GM10248 (cell line): ENCODE measurements at regions not wholly inside any gene's neighbourhood (a gene's known extent, or its start where the extent isn't known, plus 50 kb on each side); places are given as distances from the start of the nearest gene placed in this dataset.
"Not testable (repeated sequence)": the region's sequence is repeated elsewhere in the genome, so short reads cannot be mapped to it uniquely, and the experiment has no call there.

Experiments used
- CTCF ChIA-PET: fragments of 300-600 bp; sonication (Branson Sonifier 250); formaldehyde crosslinking; extraction: SDS; loops from one replicate; lab custom pipeline; 2021; ENCODE audit warnings: antibody characterized with exemption; lab: Yijun Ruan, JAX
- POLR2A ChIA-PET: fragments of 350-650 bp; sonication (Branson Sonifier 250); formaldehyde crosslinking; extraction: SDS; loops from one replicate; lab custom pipeline; 2020; ENCODE audit warnings: antibody characterized with exemption; lab: Yijun Ruan, JAX
- DNase-seq: peaks from one replicate; pipeline ENCODE4 v3.0.0; 2012; ENCODE audit errors: extremely low spot score
- CTCF ChIP-seq: IDR thresholded peaks from 2 replicates; pipeline ENCODE4 v1.5.1; 2012; ENCODE audit warnings: mild to moderate bottlenecking, low read depth; ENCODE audit errors: extremely low read depth, missing control alignments, control extremely low read depth

- CTCF ChIA-PET, result no interaction called here
- TF ChIP-seq CTCF, result no peak
- POLR2A ChIA-PET, result no interaction called here
- DNase-seq, result no peak
Observed at GRCh38 chr17:22138861-22139469, 446.6 kb downstream of the KCNJ18 start.

- TF ChIP-seq CTCF, result no peak
- DNase-seq, result no peak
- POLR2A ChIA-PET, result no interaction called here
- CTCF ChIA-PET, result interaction anchor here (1.0 kb wide), 1 partner anchor 12 kb away, joined by 3 read pairs; no protein-coding TSS in a partner anchor
Observed at GRCh38 chr17:22142091-22142490, 449.8 kb downstream of the KCNJ18 start.

GRCh38 chr17:22145605-22146178 is 453.4 kb downstream of the KCNJ18 start:
- TF ChIP-seq CTCF, result no peak
- DNase-seq, result no peak
- ChIA-PET CTCF (interaction anchor here (1.8 kb wide), 1 partner anchor 9 kb away, joined by 5 read pairs; no protein-coding TSS in a partner anchor), POLR2A (no interaction called here)

GRCh38 chr17:22158364-22158763 is 466.0 kb downstream of the KCNJ18 start:
- CTCF ChIA-PET, result no interaction called here
- no peak for TF ChIP-seq CTCF
- POLR2A ChIA-PET, result no interaction called here
- DNase-seq, result no peak

- no peak for DNase-seq
- CTCF ChIA-PET, result no interaction called here
- no peak for TF ChIP-seq CTCF
- POLR2A ChIA-PET, result no interaction called here
Observed at GRCh38 chr17:22161376-22161775, 469.1 kb downstream of the KCNJ18 start.

GRCh38 chr17:22171631-22172030 is 479.3 kb downstream of the KCNJ18 start:
- no peak for TF ChIP-seq CTCF
- CTCF ChIA-PET, result no interaction called here
- POLR2A ChIA-PET, result no interaction called here
- no peak for DNase-seq

GRCh38 chr17:22193113-22193512 is 500.8 kb downstream of the KCNJ18 start:
- no peak for TF ChIP-seq CTCF
- ChIA-PET POLR2A (no interaction called here), CTCF (no interaction called here)
- no peak for DNase-seq

- DNase-seq, POLR2A ChIA-PET, CTCF ChIA-PET: not testable (repeated sequence)
Observed at GRCh38 chr17:22200187-22200586, 507.9 kb downstream of the KCNJ18 start.
